SK-N-SH (cell line): ENCODE measurements at regions not wholly inside any gene's neighbourhood (a gene's known extent, or its start where the extent isn't known, plus 50 kb on each side); places are given as distances from the start of the nearest gene placed in this dataset.

Experiments
- EP300 ChIP-seq, 2 experiments: IDR thresholded peaks; 2 replicates each; pipeline versions ENCODE4 v1.4.0 to v1.6.1; 2012; ENCODE audit warnings: borderline replicate concordance in 1 of 2, low read depth in 1 of 2, low read length in 1 of 2
- REST ChIP-seq: IDR thresholded peaks from 2 replicates; pipeline ENCODE4 v1.6.1; 2012; ENCODE audit warnings: mild to moderate bottlenecking, low read depth, low read length, moderate library complexity
- TF ChIP-seq, protein P1 (sequence below): fragments of 200-600 bp; sonication (generic); IDR thresholded peaks from 2 replicates; pipeline ENCODE4 v1.6.1; 2017; ENCODE audit warnings: antibody characterized with exemption, mild to moderate bottlenecking, moderate library complexity

DNA sequence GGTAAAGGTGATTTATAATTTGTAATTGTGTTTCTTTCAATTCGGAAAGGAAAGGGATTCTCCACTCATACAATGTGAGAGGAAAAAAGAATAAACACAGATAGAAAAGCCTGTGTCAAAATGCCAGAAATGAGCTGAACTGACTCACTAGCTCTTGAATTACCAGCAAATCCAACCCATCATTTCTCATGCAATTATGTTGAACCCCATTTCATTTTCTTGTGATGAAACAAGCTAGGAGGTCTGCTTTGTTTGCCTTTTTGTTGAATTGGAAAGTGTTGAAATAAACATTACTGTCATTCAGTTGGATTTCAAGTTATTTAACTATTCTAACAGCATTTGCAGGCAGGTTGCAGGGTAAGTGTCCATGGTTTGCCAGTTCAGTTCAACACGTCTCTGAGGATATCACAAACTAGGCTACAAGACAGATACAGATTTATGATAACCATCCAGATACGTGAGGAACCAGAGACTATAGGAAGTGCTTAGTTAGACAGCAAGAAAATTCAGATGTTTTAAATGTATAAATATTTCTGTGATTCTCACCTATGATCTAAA lies 547.2 kb downstream of the MAT2B start:
- no peak for TF ChIP-seq REST
- TF ChIP-seq, protein P1, sequence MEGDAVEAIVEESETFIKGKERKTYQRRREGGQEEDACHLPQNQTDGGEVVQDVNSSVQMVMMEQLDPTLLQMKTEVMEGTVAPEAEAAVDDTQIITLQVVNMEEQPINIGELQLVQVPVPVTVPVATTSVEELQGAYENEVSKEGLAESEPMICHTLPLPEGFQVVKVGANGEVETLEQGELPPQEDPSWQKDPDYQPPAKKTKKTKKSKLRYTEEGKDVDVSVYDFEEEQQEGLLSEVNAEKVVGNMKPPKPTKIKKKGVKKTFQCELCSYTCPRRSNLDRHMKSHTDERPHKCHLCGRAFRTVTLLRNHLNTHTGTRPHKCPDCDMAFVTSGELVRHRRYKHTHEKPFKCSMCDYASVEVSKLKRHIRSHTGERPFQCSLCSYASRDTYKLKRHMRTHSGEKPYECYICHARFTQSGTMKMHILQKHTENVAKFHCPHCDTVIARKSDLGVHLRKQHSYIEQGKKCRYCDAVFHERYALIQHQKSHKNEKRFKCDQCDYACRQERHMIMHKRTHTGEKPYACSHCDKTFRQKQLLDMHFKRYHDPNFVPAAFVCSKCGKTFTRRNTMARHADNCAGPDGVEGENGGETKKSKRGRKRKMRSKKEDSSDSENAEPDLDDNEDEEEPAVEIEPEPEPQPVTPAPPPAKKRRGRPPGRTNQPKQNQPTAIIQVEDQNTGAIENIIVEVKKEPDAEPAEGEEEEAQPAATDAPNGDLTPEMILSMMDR: no peak
- TF ChIP-seq EP300 (IDR thresholded peaks at IDR 0.05; ENCODE audit: borderline replicate concordance in 1 of 2, low read depth in 1 of 2, low read length in 1 of 2): no peak
